ENCODE measurements at regions not wholly inside any gene's neighbourhood (a gene's known extent, or its start where the extent isn't known, plus 50 kb on each side); places are given as distances from the start of the nearest gene placed in this dataset.
"Not testable (repeated sequence)": the region's sequence is repeated elsewhere in the genome, so short reads cannot be mapped to it uniquely, and the experiment has no call there.

- no peak overlapping the region for H3K4me3 Mint-ChIP-seq
- H3K27ac Mint-ChIP-seq, result no peak overlapping the region
- H3K4me1 Mint-ChIP-seq, result no peaks in the 10 kb centered on the region
- H3K27me3 Mint-ChIP-seq, result no peaks in the 10 kb centered on the region
- peaks cover 0 to 6% (median 2%) of the 10 kb centered on the region in 3 donors for H3K9me3 Mint-ChIP-seq
- H3K36me3 Mint-ChIP-seq, result no peaks in the 10 kb centered on the region
These were observed 561.9 kb upstream of the KCND2 start for GRCh38 chr7:119711104-119711503.

- H3K4me3 Mint-ChIP-seq, result no peak overlapping the region
- peaks cover 0 to 9% (median 2%) of the 10 kb centered on the region in 3 donors for H3K9me3 Mint-ChIP-seq
- no peak overlapping the region for H3K27ac Mint-ChIP-seq
- no peaks in the 10 kb centered on the region for H3K36me3 Mint-ChIP-seq
- no peaks in the 10 kb centered on the region for H3K4me1 Mint-ChIP-seq
- no peaks in the 10 kb centered on the region for H3K27me3 Mint-ChIP-seq
These were observed 560.0 kb upstream of the KCND2 start for GRCh38 chr7:119712886-119713462.

GRCh38 chr7:119713606-119714005 lies 559.4 kb upstream of the KCND2 start:
- no peak overlapping the region for H3K4me3 Mint-ChIP-seq
- H3K9me3 Mint-ChIP-seq, result peaks cover 0 to 9% (median 2%) of the 10 kb centered on the region in 3 donors
- H3K27ac Mint-ChIP-seq, result no peak overlapping the region
- H3K36me3 Mint-ChIP-seq, result no peaks in the 10 kb centered on the region
- no peaks in the 10 kb centered on the region for H3K4me1 Mint-ChIP-seq
- H3K27me3 Mint-ChIP-seq, result no peaks in the 10 kb centered on the region

- H3K27ac Mint-ChIP-seq, result no peak overlapping the region
- H3K4me3 Mint-ChIP-seq, result no peak overlapping the region
- no peaks in the 10 kb centered on the region for H3K4me1 Mint-ChIP-seq
- no peaks in the 10 kb centered on the region for H3K27me3 Mint-ChIP-seq
- H3K9me3 Mint-ChIP-seq, result peaks cover 0 to 6% (median 0%) of the 10 kb centered on the region in 3 donors
- no peaks in the 10 kb centered on the region for H3K36me3 Mint-ChIP-seq
These were observed 552.4 kb upstream of the KCND2 start for GRCh38 chr7:119720541-119720940.

GRCh38 chr7:119724041-119724792 lies 548.8 kb upstream of the KCND2 start:
- Mint-ChIP-seq H3K4me3 (no peak overlapping the region), H3K27me3 (no peaks in the 10 kb centered on the region), H3K9me3 (peaks cover 0 to 5% (median 2%) of the 10 kb centered on the region in 3 donors), H3K27ac (no peak overlapping the region), H3K4me1 (no peaks in the 10 kb centered on the region), H3K36me3 (no peaks in the 10 kb centered on the region)

- no peaks in the 10 kb centered on the region for H3K36me3 Mint-ChIP-seq
- H3K27me3 Mint-ChIP-seq, result no peaks in the 10 kb centered on the region
- H3K9me3 Mint-ChIP-seq, result peaks cover 0 to 7% (median 4%) of the 10 kb centered on the region in 3 donors
- H3K4me3 Mint-ChIP-seq, result no peak overlapping the region
- H3K4me1 Mint-ChIP-seq, result no peaks in the 10 kb centered on the region
- no peak overlapping the region for H3K27ac Mint-ChIP-seq
These were observed 539.7 kb upstream of the KCND2 start for GRCh38 chr7:119733127-119733879.

- Mint-ChIP-seq H3K4me1 (no peaks in the 10 kb centered on the region), H3K36me3 (no peaks in the 10 kb centered on the region), H3K4me3 (no peak overlapping the region), H3K9me3 (peaks cover 0 to 4% (median 3%) of the 10 kb centered on the region in 3 donors), H3K27ac (no peak overlapping the region), H3K27me3 (no peaks in the 10 kb centered on the region)
These were observed 535.6 kb upstream of the KCND2 start for GRCh38 chr7:119737390-119737789.

GRCh38 chr7:119745280-119745679 lies 527.7 kb upstream of the KCND2 start:
- not testable (repeated sequence) for H3K36me3 Mint-ChIP-seq, H3K4me3 Mint-ChIP-seq, H3K9me3 Mint-ChIP-seq, H3K27me3 Mint-ChIP-seq, H3K27ac Mint-ChIP-seq, H3K4me1 Mint-ChIP-seq

- no peaks in the 10 kb centered on the region for H3K27me3 Mint-ChIP-seq
- no peak overlapping the region for H3K4me3 Mint-ChIP-seq
- peaks cover 0 to 9% (median 0%) of the 10 kb centered on the region in 3 donors for H3K9me3 Mint-ChIP-seq
- H3K36me3 Mint-ChIP-seq, result no peaks in the 10 kb centered on the region
- H3K4me1 Mint-ChIP-seq, result no peaks in the 10 kb centered on the region
- no peak overlapping the region for H3K27ac Mint-ChIP-seq
These were observed 524.6 kb upstream of the KCND2 start for GRCh38 chr7:119748251-119748860.

GRCh38 chr7:119748991-119749390 lies 524.0 kb upstream of the KCND2 start:
- H3K36me3 Mint-ChIP-seq, result no peaks in the 10 kb centered on the region
- no peaks in the 10 kb centered on the region for H3K27me3 Mint-ChIP-seq
- no peak overlapping the region for H3K4me3 Mint-ChIP-seq
- H3K9me3 Mint-ChIP-seq, result peaks cover 0 to 9% (median 0%) of the 10 kb centered on the region in 3 donors
- H3K4me1 Mint-ChIP-seq, result no peaks in the 10 kb centered on the region
- H3K27ac Mint-ChIP-seq, result no peak overlapping the region

- Mint-ChIP-seq H3K9me3 (peaks cover 0 to 3% (median 0%) of the 10 kb centered on the region in 3 donors), H3K4me3 (no peak overlapping the region), H3K4me1 (no peaks in the 10 kb centered on the region)
These were observed 516.3 kb upstream of the KCND2 start for GRCh38 chr7:119756687-119757086.

GRCh38 chr7:119758254-119758653 lies 514.7 kb upstream of the KCND2 start:
- H3K9me3 Mint-ChIP-seq, result peaks cover 0 to 6% (median 0%) of the 10 kb centered on the region in 3 donors
- no peaks in the 10 kb centered on the region for H3K27me3 Mint-ChIP-seq
- H3K36me3 Mint-ChIP-seq, result no peaks in the 10 kb centered on the region
- no peak overlapping the region for H3K4me3 Mint-ChIP-seq
- no peaks in the 10 kb centered on the region for H3K4me1 Mint-ChIP-seq
- no peak overlapping the region for H3K27ac Mint-ChIP-seq

More at GRCh38 chr7:119756687-119757086, 516.3 kb upstream of the KCND2 start:
- no peaks in the 10 kb centered on the region for H3K27me3 Mint-ChIP-seq
- H3K36me3 Mint-ChIP-seq, result no peaks in the 10 kb centered on the region
- H3K27ac Mint-ChIP-seq, result no peak overlapping the region

- Mint-ChIP-seq H3K4me3 (no peak overlapping the region), H3K27me3 (no peaks in the 10 kb centered on the region), H3K4me1 (no peaks in the 10 kb centered on the region), H3K9me3 (peaks cover 0 to 7% (median 4%) of the 10 kb centered on the region in 3 donors), H3K36me3 (no peaks in the 10 kb centered on the region), H3K27ac (no peak overlapping the region)
These were observed 511.2 kb upstream of the KCND2 start for GRCh38 chr7:119761776-119762175.

GRCh38 chr7:119782286-119782685 lies 490.7 kb upstream of the KCND2 start:
- Mint-ChIP-seq H3K27ac (no peak overlapping the region), H3K36me3 (no peaks in the 10 kb centered on the region), H3K4me3 (no peak overlapping the region), H3K27me3 (no peaks in the 10 kb centered on the region), H3K9me3 (peaks cover 3 to 17% (median 4%) of the 10 kb centered on the region in 3 donors), H3K4me1 (no peaks in the 10 kb centered on the region)

- H3K27ac Mint-ChIP-seq, result no peak overlapping the region
- H3K27me3 Mint-ChIP-seq, result no peaks in the 10 kb centered on the region
- H3K4me3 Mint-ChIP-seq, result no peak overlapping the region
- no peaks in the 10 kb centered on the region for H3K36me3 Mint-ChIP-seq
- peaks cover 3 to 17% (median 7%) of the 10 kb centered on the region in 3 donors for H3K9me3 Mint-ChIP-seq
- H3K4me1 Mint-ChIP-seq, result no peaks in the 10 kb centered on the region
These were observed 489.2 kb upstream of the KCND2 start for GRCh38 chr7:119783799-119784198.

All from IgD-negative memory B cell (primary cell).